ENCODE measurements at regions not wholly inside any gene's neighbourhood (a gene's known extent, or its start where the extent isn't known, plus 50 kb on each side); places are given as distances from the start of the nearest gene placed in this dataset.
"Not testable (repeated sequence)": the region's sequence is repeated elsewhere in the genome, so short reads cannot be mapped to it uniquely, and the experiment has no call there.

DNA sequence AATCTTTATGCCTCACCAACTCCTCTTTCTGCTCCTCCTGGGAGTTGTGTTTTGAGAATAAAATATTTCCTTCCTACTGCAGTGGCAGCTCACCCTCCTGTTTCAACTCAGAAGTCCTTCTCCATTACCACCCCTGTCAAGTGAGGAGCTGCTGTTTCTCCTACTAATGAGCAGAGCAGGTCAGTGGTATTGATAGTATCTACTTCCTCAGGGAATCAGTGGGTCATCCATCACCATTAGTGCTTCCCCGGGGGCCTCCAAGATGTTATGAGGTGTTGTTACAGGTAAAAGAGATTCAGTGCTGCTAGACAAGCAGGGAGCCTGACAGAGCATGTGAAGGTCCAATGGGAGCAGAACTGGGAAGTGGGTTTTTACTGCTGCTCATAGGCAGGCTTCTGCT lies 795.2 kb downstream of the REEP3 start:
- DNase-seq (ENCODE audit: low read depth in 2 of 2): no peak

DNA sequence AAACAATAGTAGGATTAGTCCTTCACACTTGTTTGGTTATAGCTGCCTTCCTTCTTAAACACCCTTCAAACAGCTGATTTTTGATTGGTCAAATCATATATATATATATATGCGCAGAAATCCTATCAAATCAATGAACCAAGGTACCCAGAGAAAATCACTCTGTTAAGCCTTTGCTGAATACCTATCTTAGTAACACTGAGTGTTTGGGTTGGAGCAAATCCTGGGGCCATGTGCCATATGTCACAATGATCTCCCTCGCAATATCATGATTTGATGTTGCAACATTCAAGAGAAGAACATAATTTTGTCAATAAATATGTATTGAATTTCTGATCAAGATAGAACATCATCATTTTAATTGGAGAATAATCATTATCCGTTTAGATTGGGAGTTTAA lies 795.6 kb downstream of the REEP3 start:
- no peak for DNase-seq (ENCODE audit: low read depth in 2 of 2)

DNA sequence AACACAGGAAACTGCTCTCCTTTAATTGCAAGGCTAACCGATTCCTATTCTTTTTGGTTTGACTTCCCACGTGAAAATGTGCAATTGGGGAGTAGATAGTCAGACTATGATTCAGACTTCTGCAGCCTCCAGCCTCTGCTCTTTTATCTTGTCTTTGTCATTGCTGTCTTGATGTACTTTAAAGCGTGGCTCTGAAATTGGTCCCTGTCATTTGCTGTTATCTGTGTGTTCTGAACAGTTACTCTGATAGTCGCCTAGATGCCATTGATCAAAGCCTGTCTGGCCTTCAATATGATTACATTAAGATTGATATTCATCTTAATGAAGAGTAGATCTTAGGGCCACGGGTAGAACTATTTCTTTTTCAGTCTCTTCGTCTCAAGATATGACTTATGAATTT lies 799.2 kb downstream of the REEP3 start:
- no peak for DNase-seq (ENCODE audit: low read depth in 2 of 2)

DNA sequence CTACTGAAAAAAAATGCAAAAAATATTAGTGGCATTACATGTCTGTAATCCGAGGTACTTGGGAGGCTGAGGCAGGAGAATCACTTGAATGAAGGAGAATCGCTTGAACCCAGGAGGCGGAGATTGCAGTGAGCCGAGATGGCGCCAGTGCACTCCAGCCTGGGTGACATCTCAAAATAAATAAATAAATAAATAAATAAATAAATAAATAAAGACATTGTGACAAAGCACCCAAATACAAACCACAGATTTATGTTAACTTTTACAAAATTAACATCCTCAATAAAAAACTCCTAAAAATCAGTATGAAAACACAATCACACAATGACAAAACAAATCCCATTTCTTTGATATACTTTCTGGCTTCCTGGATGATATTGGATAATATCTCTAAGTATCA lies 808.3 kb downstream of the REEP3 start:
- DNase-seq (ENCODE audit: low read depth in 2 of 2): no peak

DNA sequence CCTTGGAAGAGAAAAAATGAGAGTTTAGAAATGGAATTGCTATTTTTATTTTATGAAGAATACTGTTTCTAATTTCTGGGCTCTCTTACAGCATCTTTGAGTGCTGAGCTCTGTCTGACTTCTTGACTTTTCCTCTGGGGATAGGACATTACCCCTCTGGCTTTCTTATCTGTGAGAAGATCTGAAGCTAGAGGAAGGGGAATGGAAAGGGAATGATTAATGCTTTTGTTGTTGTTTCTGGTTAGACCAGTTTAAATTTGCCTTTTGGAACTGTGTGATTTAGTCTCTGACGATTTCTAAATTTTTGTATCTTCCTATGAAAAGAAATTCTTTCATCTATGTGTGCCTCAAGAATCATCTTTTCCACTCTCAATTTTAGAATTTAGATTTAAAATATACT lies 811.4 kb downstream of the REEP3 start:
- DNase-seq (ENCODE audit: low read depth in 2 of 2): no peak

DNA sequence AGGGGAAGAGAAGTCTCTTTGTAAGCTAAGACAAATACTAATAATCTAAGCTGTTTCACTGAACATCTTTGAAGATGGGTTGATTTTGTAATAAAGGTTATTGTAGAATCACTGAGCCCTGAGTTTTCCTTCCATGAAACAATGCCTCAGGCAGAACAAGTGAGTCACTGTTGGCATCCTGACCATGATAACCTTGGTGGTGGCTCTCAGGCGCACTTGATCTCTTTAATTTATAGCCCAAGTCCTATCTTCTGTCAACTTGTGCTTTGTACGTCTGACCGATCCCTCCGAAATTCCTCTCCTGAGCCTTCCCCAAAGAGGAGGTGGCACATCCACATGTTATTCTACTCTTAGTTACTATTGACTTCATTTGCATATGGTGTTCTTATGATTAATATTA lies 812.9 kb downstream of the REEP3 start:
- no peak for DNase-seq (ENCODE audit: low read depth in 2 of 2)

DNA sequence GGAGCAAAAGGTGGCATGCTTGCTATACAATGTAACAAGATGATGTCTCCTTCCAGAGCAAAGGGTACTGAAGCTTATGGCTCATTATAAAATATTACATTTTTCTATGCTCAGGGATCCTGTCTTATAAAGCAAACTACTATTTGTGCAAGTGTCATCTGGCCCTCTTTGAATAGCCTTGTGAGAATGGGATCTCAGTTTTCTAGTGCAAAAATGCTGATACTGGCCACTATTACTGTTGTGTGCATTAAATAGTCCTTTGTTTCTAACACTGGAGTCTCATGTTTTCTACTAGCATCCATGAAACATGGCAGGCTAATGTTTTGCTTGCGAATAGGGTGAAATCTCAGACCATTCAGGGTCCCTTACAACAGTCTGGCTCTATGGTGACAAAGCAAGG lies 823.0 kb downstream of the REEP3 start:
- no peak for DNase-seq (ENCODE audit: low read depth in 2 of 2)

DNA sequence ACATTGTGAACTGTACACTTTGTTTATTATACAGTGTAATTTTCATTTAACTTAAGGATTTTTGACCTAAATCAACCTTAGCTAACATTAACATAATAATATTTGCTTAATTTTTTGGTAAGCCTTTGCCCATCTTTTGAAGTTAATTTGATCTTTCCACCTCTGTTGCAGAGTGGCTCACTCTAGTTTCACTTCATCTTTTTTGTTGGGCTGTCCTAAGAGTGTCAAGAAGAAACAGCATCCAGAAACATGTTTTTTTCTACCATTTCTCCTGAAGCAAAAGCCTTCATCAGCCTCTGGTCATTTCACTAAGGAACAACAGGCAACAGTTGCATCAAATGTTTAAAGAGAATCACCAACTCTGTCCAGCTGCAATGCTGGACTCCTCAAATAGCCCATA lies 824.7 kb downstream of the REEP3 start:
- no peak for DNase-seq (ENCODE audit: low read depth in 2 of 2)

DNA sequence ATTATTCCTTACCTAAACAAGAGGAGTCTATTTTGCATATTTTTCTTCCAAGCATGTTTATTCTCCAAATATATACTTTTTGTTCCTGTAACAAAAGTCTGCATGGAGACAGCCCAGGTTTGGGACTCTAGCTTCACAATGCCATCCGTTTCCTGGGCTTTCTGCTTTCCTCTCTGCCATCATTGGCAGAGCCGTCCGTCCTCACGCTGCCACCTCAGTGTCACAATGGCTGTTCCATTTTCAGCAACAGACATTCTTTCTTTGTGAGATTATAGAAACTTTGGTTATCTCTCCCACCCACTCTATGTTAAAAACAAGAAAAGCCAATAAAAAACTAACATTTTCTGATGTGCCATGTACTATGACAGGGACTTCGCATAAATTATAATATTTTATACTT lies 825.2 kb downstream of the REEP3 start:
- DNase-seq (ENCODE audit: low read depth in 2 of 2): no peak

DNA sequence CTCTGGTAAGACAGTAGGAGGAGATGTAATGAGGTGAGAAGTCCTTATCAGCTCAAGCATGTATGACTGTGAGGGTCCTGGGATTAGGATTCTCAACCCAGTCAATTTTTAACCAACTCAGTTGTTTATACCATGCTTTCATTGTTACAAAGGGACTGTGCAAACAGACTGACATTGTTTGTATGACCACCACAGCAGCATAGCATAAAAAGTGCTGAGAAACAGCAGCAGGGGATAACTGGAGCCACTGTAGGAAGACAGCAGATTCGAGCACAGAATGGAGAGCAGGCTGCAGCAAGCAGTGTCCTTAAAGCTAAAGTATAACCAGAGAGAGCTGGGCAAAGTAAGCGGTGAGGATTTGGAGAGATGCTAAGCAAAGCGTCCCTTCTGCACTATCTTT lies 829.5 kb downstream of the REEP3 start:
- no peak for DNase-seq (ENCODE audit: low read depth in 2 of 2)

DNA sequence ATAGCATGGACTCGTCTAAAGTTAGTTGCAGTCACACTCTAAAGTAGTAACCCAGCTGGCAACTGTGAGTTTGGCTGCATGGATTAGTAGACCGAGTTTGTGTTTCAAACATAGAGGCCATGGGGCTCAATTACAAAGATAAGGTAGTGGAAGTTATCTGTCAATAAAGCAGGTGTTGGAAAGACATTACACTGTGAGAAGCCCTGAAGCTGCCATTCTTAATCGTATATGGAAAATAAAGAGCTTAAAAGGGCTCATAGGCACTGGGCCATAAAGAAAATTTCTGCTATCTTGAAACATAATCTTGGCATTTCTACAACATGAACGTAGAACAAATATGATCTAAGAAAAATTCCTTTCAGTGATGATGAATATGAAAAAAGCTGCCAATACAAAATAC lies 837.7 kb downstream of the REEP3 start:
- DNase-seq (ENCODE audit: low read depth in 2 of 2): no peak

DNA sequence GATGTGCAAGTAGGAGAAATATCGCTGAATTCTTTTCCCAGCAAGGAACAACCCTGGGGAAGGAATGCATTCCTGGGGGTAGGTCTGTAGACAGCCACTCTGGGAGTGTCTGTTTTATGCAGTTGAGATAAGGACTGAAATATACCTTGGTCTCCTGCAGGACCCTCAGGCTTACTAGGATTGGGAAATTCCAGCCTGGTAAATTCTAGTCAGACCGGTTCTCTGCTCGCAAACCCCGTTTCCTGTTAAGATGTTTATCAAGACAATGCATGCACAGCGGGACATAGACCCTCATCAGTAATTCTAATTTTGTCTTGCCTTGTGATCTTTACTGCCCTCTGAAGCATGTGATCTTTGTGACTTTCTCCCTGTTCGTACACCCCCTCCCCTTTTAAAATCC lies 839.0 kb downstream of the REEP3 start:
- DNase-seq (ENCODE audit: low read depth in 2 of 2): not testable (repeated sequence)

DNA sequence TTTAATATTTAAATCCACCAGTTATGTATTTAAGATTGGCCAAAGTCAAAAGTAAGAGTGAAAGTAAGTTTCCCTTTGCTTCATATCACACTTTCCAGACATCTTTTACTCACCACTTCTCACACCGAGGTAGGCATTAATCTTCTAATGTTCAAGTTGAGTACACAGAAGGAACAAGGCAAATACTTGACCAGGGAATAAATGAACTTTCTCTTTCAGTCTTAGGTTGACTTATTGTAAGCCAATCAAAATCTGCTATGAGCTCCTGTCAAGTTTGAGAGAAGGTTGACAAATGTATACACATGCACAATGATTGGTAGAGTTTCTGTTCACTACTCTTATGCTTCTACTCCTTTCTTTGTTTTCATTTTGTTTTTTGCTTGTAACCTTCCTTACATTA lies 842.5 kb downstream of the REEP3 start:
- no peak for DNase-seq (ENCODE audit: low read depth in 2 of 2)

DNA sequence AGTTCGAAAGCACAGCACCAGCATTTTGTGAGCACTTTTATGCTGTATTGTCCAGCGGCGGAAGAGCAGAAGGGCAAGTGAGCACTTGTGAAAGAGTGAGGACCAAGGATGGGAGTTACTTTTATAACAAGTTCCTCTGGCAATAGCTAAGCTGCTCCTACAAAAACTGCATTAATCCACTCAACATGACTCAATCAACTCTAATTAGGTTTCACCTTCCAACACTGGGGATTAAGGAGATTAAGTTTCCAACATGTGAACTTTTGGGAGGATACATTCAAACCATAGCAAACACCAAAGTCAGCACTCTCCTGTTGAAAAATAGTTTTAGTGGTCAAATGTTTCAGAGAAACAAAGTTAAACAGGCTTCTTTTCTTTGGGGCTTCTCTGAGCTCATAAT lies 844.5 kb downstream of the REEP3 start:
- DNase-seq (ENCODE audit: low read depth in 2 of 2): no peak

DNA sequence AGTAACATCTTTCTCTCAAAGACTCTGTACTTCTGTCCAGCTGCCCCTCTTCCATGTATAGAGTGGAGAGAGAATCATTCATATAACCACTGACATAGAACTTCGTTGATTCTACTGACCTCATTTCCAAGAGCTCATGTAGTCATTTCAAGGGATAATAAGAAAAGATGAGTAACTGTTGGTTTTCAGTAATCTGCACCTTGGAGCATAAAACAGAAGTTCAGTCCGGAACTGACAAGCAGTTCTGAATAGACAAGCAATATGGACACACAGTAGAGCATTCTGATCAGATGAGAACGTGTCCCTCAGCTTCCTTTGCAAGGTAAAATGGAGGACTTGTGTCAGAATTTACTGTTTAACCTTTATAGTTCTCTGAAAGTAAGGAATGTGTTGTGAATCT lies 847.1 kb downstream of the REEP3 start:
- DNase-seq (ENCODE audit: low read depth in 2 of 2): no peak

DNA sequence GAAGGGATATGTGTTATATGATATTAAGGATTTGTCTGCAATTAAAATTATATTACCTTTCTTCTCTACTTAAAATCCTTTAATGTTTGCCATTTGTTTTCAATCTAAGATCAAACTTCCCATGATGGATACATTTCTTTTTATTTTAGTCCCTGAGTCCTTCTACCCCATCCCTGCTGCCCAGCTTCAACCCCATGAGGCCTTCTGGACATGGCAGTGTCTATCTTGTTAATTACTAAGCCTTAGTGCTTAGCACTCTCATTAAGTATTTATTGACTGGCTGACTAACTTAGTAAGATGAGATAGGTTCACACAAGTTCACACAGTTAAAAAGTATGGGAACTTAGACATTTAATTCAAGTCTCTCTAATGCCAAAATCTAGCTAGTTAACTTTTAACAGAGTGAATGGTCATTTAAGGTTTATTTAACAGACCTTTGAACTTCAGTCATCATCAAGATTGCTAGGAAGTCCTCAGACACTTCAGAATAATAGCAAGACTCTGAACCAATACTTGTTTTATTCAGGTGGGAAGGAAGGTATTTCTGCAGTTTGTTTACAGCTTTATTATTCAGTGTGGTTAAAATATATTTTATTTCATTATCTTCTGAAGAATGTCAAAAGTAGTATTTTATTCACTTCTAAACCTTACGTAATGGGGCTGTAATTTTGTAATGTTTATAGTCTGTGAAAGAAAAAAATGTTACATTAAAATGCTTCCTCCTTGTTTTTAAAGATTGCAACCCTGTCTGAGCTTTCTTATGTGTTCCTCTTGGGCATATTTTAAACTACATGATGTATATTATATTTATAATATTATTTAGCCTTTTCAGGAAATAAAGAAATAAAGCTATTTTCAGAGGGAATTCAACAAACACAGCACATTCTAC lies 848.9 kb downstream of the REEP3 start:
- DNase-seq (ENCODE audit: low read depth in 2 of 2): no peak

DNA sequence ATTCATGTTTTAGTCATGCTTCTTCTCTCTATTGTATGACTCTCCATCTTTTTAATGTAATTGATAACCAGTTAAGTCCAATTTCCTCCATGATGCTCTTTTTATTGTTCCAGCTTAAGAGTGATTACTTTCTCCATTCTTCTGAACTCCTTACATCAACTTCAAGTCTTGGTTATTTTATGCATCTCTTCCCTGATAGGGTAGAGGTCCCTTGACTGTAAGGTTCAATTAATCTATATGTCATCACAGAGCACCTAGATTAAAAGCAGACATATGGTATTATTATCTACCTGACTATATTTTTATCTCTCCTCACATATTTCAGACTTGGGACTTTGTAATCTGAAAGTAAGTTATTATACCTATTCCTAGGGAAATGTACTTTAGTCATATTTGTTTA lies 853.1 kb downstream of the REEP3 start:
- DNase-seq (ENCODE audit: low read depth in 2 of 2): no peak

DNA sequence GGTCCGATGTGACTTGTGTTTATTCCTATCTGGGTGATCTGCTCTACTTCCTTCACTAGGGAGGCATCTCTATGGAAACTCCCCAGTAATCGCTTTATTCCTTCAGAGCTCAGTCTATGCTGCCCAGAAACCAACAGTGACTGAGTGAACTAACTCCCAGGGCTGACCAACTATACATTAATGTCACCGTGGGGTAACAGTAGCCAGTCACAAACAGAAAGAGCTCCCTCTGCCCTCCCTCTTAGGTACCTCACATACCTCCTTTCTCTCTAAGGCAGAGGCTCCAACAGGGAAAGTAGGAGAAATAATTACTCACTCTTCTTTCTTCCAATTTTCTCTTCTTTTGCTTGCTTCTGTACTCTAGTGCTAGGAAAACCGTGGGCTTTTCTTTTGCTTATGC lies 855.0 kb downstream of the REEP3 start:
- DNase-seq (ENCODE audit: low read depth in 2 of 2): no peak

DNA sequence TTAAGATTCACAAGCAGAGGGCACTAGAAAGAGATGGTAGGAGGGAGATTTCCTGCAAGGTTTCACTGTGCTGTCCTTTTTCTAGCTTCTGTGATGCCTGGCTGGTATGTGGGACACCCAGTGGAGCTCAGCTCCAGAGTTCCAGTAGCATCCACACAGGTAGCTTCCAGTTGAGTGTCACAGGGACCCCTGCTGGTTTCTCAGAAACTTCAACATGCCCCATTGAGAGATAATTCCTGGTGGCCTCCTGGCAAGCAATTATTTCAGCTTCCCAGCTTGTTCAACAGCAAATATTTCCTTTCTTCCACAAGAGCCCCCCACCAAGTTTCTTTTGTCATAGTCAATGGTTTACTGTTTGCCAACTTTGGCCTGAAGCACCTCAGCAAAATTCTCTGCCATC lies 858.7 kb downstream of the REEP3 start:
- DNase-seq (ENCODE audit: low read depth in 2 of 2): no peak

DNA sequence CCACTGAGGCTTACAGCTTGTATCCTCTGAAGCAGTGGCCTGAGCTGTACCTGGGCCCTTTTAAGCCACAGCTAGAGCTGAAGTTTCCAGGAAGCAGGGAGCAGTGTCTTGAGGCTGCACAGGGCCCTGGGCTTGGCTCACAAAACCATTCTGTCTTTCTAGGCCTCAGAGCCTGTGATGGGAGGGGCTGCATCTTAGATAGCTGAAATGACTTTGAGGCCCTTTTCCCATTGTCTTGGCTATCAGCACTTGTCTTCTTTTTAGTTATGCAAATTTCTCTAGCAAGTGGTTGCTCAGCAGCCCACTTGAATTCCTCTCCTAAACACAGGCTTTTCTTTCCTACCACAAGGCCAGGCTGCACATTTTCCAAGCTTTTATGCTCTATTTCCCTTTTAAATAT lies 864.2 kb downstream of the REEP3 start:
- DNase-seq (ENCODE audit: low read depth in 2 of 2): no peak

DNA sequence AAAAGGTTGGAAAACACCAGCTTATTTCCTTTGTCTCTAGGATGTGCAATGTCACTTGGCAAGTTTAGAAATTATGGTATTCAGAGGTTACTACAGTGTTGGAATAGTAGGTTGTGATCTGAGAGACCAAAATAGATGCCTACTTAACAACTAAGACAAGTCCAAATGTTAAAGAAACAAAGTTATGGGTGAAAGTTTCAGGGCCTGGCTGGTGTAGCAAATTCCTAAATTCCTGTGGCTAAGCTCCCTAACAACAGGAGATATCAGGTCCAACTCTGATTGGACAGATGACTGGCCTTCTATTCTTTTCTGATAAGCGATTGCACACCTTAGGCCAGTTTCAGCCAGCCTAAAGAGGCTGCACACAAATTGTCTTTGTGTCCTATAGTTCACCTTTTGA lies 873.5 kb downstream of the REEP3 start:
- peak; percentile 9 to 13 for DNase-seq (ENCODE audit: low read depth in 2 of 2)

DNA sequence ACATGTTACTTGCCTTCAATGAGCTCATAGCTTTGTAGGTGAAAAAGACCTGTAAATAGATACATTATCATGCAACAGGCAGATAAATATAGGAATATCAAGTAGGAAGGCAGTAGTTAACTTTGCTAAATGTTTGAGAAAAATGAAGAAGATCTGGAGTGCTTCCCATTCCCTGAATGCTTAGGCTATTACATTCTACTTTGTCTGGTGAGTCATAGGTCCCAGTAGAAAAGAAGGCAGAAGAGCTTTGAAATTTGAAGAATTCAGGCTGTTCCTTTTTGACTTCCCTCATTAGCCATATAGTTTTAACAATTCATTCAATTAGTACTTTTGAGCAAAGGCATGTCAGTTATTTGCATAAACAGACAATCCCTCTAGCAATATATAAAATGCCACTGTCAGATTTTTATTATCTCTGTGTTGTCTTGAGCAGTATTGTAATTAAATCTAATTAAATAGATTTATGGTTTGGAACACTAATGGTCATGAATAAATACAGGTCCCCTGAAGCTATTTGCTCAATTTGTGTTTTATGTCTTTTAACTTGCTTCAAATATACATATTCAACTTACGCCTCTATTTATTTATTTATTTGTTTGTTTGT lies 875.0 kb downstream of the REEP3 start:
- DNase-seq (ENCODE audit: low read depth in 2 of 2): peak; percentile 68 to 69

DNA sequence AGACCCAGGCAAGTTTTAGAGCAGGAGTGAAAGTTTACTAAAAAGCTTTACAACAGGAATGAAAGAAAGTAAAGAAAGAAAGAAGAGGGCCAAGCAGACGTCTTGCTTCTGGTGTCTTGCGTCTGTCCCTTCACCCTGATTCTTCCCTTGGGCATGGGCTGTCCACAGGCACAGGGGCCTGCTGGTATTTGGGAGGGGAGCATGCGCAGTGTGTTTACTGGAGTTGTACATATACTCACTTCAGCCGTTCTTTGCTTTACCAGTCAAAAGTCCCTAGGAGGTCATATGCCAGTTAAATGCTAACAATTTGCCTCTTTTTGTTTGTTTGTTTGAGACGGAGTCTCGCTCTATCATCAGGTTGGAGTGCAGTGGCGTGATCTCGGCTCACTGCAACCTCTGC lies 875.9 kb downstream of the REEP3 start:
- DNase-seq (ENCODE audit: low read depth in 2 of 2): no peak
